Left kidney (tissue), 1 donor: ENCODE measurements at regions not wholly inside any gene's neighbourhood (a gene's known extent, or its start where the extent isn't known, plus 50 kb on each side); places are given as distances from the start of the nearest gene placed in this dataset.
"Not testable (repeated sequence)": the region's sequence is repeated elsewhere in the genome, so short reads cannot be mapped to it uniquely, and the experiment has no call there.

Experiments used
- DNase-seq: peaks from one replicate; pipeline ENCODE4 v3.0.0-alpha.2; 2013

- peak; percentile 77 for DNase-seq
Measured at GRCh38 chr17:30731210-30732132, 93.0 kb downstream of the CRLF3 start.

DNA sequence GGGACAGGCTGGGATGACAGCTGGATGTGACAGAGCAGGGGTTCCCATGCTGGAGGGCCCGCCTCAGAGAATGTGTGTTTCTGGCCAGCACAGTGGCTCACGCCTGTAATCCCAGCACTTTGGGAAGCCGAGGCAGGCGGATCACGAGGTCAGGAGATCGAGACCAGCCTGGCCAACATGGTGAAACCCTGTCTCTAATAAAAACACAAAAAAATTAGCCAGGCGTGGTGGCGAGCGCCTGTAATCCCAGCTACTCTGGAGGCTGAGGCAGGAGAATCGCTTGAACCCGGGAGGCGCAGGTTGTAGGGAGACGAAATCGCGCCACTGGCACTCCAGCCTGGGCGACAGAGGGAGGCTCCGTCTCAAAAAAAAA lies 93.7 kb downstream of the CRLF3 start:
- not testable (repeated sequence) for DNase-seq

DNA sequence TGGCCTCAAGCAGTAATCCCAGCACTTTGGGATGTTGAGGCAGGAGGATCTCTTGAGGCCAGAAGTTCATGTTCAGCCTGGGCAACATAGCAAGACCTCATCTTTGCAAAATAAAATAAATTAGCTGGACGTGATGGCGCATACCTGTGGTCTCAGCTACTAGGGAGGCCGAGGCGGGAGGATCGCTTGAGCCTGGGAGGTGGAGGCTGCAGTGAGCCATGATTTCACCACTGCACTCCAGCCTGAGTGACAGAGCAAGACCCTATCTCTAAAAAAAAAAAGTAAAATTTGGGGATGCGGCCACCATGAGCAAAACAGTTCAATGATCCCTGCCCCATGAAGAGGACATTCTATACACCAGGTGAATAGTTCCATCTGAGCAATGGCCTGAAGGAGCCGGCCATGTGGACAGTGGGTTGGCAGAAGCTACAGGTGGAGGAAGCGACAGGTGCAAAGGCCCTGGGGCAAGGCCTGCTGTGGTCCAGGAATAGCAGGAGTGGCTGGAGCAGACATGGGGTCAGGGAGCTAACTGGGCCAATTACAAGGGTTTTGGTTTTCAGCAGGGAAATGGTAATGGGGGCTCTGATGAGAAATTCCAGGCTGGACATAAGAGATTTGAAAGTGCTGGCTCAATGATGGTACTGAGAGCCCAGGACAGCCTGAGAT lies 94.2 kb downstream of the CRLF3 start:
- DNase-seq = not testable (repeated sequence)

GRCh38 chr17:30729471-30730170 lies 94.9 kb downstream of the CRLF3 start:
- DNase-seq = not testable (repeated sequence)

- DNase-seq = not testable (repeated sequence)
Measured at GRCh38 chr17:30727517-30727916, 97.0 kb downstream of the CRLF3 start.

- not testable (repeated sequence) for DNase-seq
Measured at GRCh38 chr17:30726734-30727133, 97.8 kb downstream of the CRLF3 start.

GRCh38 chr17:30726310-30726709 lies 98.2 kb downstream of the CRLF3 start:
- DNase-seq = not testable (repeated sequence)

GRCh38 chr17:30724034-30724650 lies 100.3 kb downstream of the CRLF3 start:
- DNase-seq = not testable (repeated sequence)

DNA sequence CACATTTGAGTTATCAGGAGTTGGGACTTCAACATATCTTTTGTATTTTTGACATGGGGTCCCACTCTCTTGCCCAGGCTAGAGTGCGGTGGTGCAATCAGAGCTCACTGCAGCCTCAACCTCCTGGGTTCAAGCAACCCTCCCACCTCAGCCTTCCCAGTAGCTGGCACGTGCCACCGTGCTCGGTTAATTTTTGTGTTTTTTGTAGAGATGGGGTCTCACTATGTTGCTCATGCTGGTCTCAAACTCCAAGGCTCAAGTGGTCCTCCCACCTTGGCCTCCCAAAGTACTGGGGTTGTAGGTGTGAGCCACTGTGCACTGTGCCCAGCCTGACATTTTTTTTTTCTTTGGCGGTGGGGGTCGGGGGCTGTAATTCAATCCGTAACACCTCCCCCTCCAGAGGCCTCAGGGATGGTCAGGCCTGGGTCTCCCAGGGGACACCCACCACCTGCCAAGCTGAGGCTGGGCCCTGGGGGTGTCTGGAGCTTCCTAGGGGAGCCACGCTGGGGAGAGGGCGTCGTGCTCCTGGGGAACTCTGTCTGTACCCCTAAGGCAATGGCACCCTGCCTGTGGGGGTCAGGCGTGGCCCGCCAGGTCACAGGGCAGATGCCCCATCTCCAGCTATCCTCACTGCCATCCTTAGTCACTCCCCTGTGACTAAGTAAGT lies 102.2 kb downstream of the CRLF3 start:
- not testable (repeated sequence) for DNase-seq

DNA sequence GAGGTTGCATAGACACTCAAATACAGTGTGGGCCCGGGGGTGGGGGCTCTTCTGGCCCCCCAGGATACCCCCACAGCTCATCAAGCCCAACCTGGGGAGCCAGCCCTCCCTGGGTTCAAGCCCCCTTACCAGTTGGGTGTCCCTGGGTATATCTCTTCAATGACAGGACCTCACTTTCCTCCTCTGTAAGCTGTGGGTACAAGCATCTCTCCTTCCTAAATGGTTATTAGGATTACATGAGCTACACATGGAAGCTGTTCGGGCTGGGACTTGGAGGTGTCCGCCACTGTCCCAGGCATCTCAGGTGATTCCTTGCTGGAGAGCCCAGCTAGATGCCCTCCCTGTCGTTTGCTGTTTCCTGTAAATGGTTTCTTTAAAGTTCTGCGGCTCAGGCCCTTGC lies 103.5 kb downstream of the CRLF3 start:
- not testable (repeated sequence) for DNase-seq

GRCh38 chr17:30720013-30720471 lies 104.5 kb downstream of the CRLF3 start:
- DNase-seq = no peak

- DNase-seq = not testable (repeated sequence)
Measured at GRCh38 chr17:30719131-30719973, 105.1 kb downstream of the CRLF3 start.

DNA sequence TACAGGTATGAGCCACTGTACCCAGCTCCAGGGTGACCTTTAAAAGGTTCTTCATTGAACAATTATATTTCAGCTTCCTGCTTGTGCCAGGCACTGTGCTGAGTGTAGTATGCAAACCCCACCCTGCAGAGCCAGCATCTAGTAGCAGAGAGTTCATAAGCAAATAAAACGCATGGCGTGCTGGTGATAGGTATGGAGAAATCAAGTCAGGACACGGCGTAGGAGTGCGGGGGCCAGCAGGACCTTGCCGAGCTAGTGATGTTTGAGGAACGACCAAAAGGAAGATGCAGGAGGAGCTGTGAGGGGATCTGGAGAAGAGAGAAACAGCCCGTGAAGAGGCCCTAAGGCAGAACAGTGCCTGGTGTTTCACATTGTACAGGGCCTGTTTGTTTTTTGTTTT lies 105.8 kb downstream of the CRLF3 start:
- not testable (repeated sequence) for DNase-seq

GRCh38 chr17:30718099-30718447 lies 106.4 kb downstream of the CRLF3 start:
- DNase-seq = not testable (repeated sequence)

DNA sequence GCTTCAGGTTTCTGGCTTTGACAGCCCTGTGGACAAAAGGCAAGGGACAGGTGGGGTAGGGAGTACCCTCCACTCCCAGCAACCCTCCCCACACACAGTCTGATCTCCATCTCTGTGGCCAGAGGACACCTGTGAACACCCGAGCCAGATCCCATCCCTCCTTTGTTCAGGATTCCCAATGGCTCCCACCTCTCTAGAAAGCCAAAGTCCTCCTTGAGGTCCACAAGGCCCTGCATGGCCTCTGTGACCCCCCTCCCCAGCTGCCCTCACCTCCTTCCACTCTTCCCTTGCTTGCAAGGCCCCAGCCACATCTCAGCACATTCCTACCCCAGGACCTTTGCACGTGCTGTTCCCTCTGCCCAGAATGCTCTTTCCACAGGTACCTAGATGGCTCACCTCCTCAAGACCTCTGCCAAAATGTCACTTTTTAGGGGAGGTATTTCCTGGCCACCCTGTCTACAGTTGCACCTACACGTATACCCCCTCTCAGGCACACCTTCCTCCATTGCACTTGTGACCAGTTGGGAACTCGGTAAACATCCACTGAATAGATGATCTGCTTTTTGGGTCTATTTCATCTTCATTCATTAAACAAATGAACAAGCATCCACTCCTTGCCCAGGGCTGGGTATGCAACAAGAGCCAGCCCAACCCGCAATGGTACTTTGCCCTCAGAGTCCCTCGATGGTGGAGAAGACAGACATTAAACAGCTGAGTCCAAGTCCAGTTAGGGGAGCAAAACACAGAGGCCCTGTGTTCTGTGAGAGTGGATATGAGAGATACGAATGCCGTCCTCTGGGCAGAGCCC lies 107.0 kb downstream of the CRLF3 start:
- no peak for DNase-seq

- DNase-seq = no peak
Measured at GRCh38 chr17:30716461-30717290, 107.8 kb downstream of the CRLF3 start.

- DNase-seq = not testable (repeated sequence)
Measured at GRCh38 chr17:30714825-30715622, 109.5 kb downstream of the CRLF3 start.

- not testable (repeated sequence) for DNase-seq
Measured at GRCh38 chr17:30713805-30714204, 110.7 kb downstream of the CRLF3 start.
